H1 (cell line): ENCODE measurements at regions not wholly inside any gene's neighbourhood (a gene's known extent, or its start where the extent isn't known, plus 50 kb on each side); places are given as distances from the start of the nearest gene placed in this dataset.

Experiments used
- CTCF ChIA-PET: fragments of 300-600 bp; sonication (Branson Sonifier 250); formaldehyde crosslinking; loops from one replicate; lab custom pipeline; 2021; ENCODE audit not compliant: partially characterized antibody; lab: Charles Lee
- POLR2A ChIA-PET: fragments of 300-600 bp; sonication (Branson Sonifier 250); formaldehyde crosslinking; loops from one replicate; lab custom pipeline; 2021; ENCODE audit warnings: inconsistent platforms; ENCODE audit not compliant: partially characterized antibody; lab: Charles Lee
- DNase-seq, 2 experiments: peaks; one replicate each; pipeline versions ENCODE4 v3.0.0 to v3.0.0-alpha.2; 2010 to 2022; ENCODE audit warnings: low spot score in 2 of 2, low read depth in 1 of 2, mixed read lengths in 1 of 2
- FAIRE-seq: peaks from 2 replicates; lab custom pipeline; 2011; peaks lifted over from hg19 to GRCh38; lab: Jason Lieb, UNC
- H2AFZ ChIP-seq: 2 replicates; pipeline ENCODE4 v1.8.1; 2012; ENCODE audit warnings: low read length, inconsistent platforms
- H2AK5ac ChIP-seq: 2 replicates; pipeline ENCODE4 v1.6.1; 2013; ENCODE audit warnings: low read depth, low read length
- H2BK120ac ChIP-seq: replicated peaks from 2 replicates; pipeline ENCODE3; 2013; ENCODE audit warnings: low read depth, low read length, inconsistent platforms
- H2BK12ac ChIP-seq: 2 replicates; pipeline ENCODE4 v1.6.1; 2013; ENCODE audit warnings: low read depth, low read length
- H2BK15ac ChIP-seq: 2 replicates; pipeline ENCODE4 v1.6.1; 2013; ENCODE audit warnings: low read length
- H2BK20ac ChIP-seq: 2 replicates; pipeline ENCODE4 v1.6.1; 2013; ENCODE audit warnings: low read length
- H2BK5ac ChIP-seq: 2 replicates; pipeline ENCODE4 v1.6.1; 2013; ENCODE audit warnings: low read depth, low read length
- H3K14ac ChIP-seq: 2 replicates; pipeline ENCODE4 v1.6.1; 2013; ENCODE audit warnings: inconsistent platforms; ENCODE audit not compliant: insufficient read length
- H3K18ac ChIP-seq: 2 replicates; pipeline ENCODE4 v1.6.1; 2013; ENCODE audit warnings: low read length; ENCODE audit errors: extremely low read depth
- H3K23ac ChIP-seq: 2 replicates; pipeline ENCODE4 v1.6.1; 2013; ENCODE audit warnings: inconsistent platforms; ENCODE audit not compliant: insufficient read length
- H3K23me2 ChIP-seq: 2 replicates; pipeline ENCODE4 v1.6.1; 2013; ENCODE audit warnings: low read depth, low read length
- H3K27ac ChIP-seq: 2 replicates; pipeline ENCODE4 v1.6.1; 2011; ENCODE audit warnings: low read depth, low read length, inconsistent platforms
- H3K27me3 ChIP-seq, 4 experiments: replicated peaks in 1 of 4; 1 replicate in 1 of 4; 2 replicates in 3 of 4; pipeline versions ENCODE4 v1.6.1 to v1.8.1; 2011 to 2013; ENCODE audit warnings: low read length in 3 of 4, mild to moderate bottlenecking in 3 of 4, inconsistent platforms in 2 of 4, mixed read lengths in 2 of 4, moderate library complexity in 1 of 4; ENCODE audit not compliant: control insufficient read depth in 3 of 4, insufficient read depth in 3 of 4; ENCODE audit errors: extremely low read depth in 1 of 4
- H3K36me3 ChIP-seq, 4 experiments: 2 replicates each; pipeline versions ENCODE4 v1.6.1 to v1.8.1; 2011 to 2013; ENCODE audit warnings: mild to moderate bottlenecking in 4 of 4, low read length in 3 of 4, moderate library complexity in 2 of 4, control low read depth in 1 of 4, inconsistent platforms in 1 of 4; ENCODE audit not compliant: insufficient read depth in 4 of 4, control insufficient read depth in 2 of 4
- H3K4ac ChIP-seq: replicated peaks from 2 replicates; pipeline ENCODE3; 2013; ENCODE audit warnings: low read length, low read depth, mixed read lengths, inconsistent platforms; ENCODE audit not compliant: insufficient read length
- H3K4me1 ChIP-seq, 4 experiments: replicated peaks in 1 of 4; 1 replicate in 1 of 4; 2 replicates in 3 of 4; pipeline versions ENCODE4 v1.6.1 to v1.8.1; 2011 to 2013; ENCODE audit warnings: low read length in 3 of 4, inconsistent platforms in 2 of 4, mixed read lengths in 1 of 4; ENCODE audit not compliant: insufficient read depth in 4 of 4, control insufficient read depth in 3 of 4
- H3K4me2 ChIP-seq, 2 experiments: 2 replicates each; pipeline versions ENCODE4 v1.6.1 to v1.8.1; 2011 to 2013; ENCODE audit warnings: low read depth in 2 of 2, low read length in 2 of 2, control low read depth in 1 of 2, inconsistent platforms in 1 of 2, mild to moderate bottlenecking in 1 of 2; ENCODE audit not compliant: insufficient read depth in 1 of 2
- H3K4me3 ChIP-seq, 4 experiments: fragments of 200-600, 300-600 bp in 1 of 4; sonication (generic), shearing (Covaris generic), sonication (Bioruptor Twin) in 1 of 4; 2 replicates each; pipeline versions ENCODE4 v1.5.1 to v1.8.1; 2011 to 2016; ENCODE audit warnings: low read length in 4 of 4, low read depth in 3 of 4, control low read depth in 2 of 4, inconsistent platforms in 2 of 4, mild to moderate bottlenecking in 2 of 4, mixed read lengths in 1 of 4, moderate library complexity in 1 of 4; ENCODE audit not compliant: insufficient read depth in 2 of 4; ENCODE audit errors: extremely low read depth in 1 of 4
- H3K56ac ChIP-seq: replicated peaks from 2 replicates; pipeline ENCODE3; 2013; ENCODE audit warnings: low read depth, mild to moderate bottlenecking, mixed read lengths, low read length, inconsistent platforms; ENCODE audit not compliant: insufficient read length
- H3K79me1 ChIP-seq: 2 replicates; pipeline ENCODE4 v1.6.1; 2013; ENCODE audit warnings: low read depth, low read length, control low read depth
- H3K79me2 ChIP-seq, 2 experiments: 2 replicates each; pipeline versions ENCODE4 v1.6.1 to v1.8.1; 2012 to 2013; ENCODE audit warnings: low read length in 2 of 2, mild to moderate bottlenecking in 2 of 2, inconsistent platforms in 1 of 2; ENCODE audit not compliant: insufficient read depth in 2 of 2, control insufficient read depth in 1 of 2
- H3K9ac ChIP-seq, 4 experiments: replicated peaks in 1 of 4; 1 replicate in 1 of 4; 2 replicates in 3 of 4; pipeline versions ENCODE4 v1.6.1 to v1.8.1; 2011 to 2013; ENCODE audit warnings: low read depth in 3 of 4, low read length in 3 of 4, control low read depth in 2 of 4, mild to moderate bottlenecking in 2 of 4, moderate library complexity in 2 of 4, inconsistent platforms in 1 of 4; ENCODE audit errors: extremely low read depth in 1 of 4
- H3K9me3 ChIP-seq, 2 experiments: 2 replicates each; pipeline versions ENCODE4 v1.6.1 to v1.8.1; 2012 to 2013; ENCODE audit warnings: mild to moderate bottlenecking in 2 of 2, moderate library complexity in 2 of 2, control low read depth in 1 of 2, inconsistent platforms in 1 of 2, low read depth in 1 of 2, low read length in 1 of 2, mixed read lengths in 1 of 2; ENCODE audit not compliant: insufficient read depth in 2 of 2
- H4K20me1 ChIP-seq, 2 experiments: replicated peaks in 1 of 2; 2 replicates each; pipeline versions ENCODE3 to v1.8.1; 2011 to 2013; ENCODE audit warnings: inconsistent platforms in 2 of 2, low read length in 2 of 2, mild to moderate bottlenecking in 1 of 2; ENCODE audit not compliant: insufficient read depth in 2 of 2, control insufficient read depth in 1 of 2
- H4K5ac ChIP-seq: 2 replicates; pipeline ENCODE4 v1.6.1; 2013; ENCODE audit warnings: low read length, low read depth, mixed read lengths, inconsistent platforms; ENCODE audit not compliant: insufficient read length
- H4K8ac ChIP-seq: 2 replicates; pipeline ENCODE4 v1.8.0; 2013; ENCODE audit warnings: mild to moderate bottlenecking, moderate library complexity, low read length, inconsistent platforms; ENCODE audit not compliant: insufficient read depth; ENCODE audit errors: extremely low read depth
- H4K91ac ChIP-seq: replicated peaks from 2 replicates; pipeline ENCODE3; 2013; ENCODE audit warnings: low read length, mixed read lengths, inconsistent platforms; ENCODE audit not compliant: insufficient read length
- CHD2 ChIP-seq: IDR thresholded peaks from 2 replicates; pipeline ENCODE4 v1.6.1; 2012; ENCODE audit warnings: low read length, improper control_type of control experiment
- JUN ChIP-seq: IDR thresholded peaks from 2 replicates; pipeline ENCODE4 v1.6.1; 2011; ENCODE audit warnings: low read depth, mild to moderate bottlenecking, improper control_type of control experiment, low read length
- RXRA ChIP-seq: IDR thresholded peaks from 2 replicates; pipeline ENCODE4 v1.6.1; 2011; ENCODE audit warnings: low read depth, mild to moderate bottlenecking, low read length, moderate library complexity; ENCODE audit not compliant: insufficient read depth
- SIRT6 ChIP-seq: IDR thresholded peaks from one replicate; pipeline ENCODE4 v1.7.1; 2012; ENCODE audit warnings: low read length, inconsistent platforms
- SIX5 ChIP-seq: IDR thresholded peaks from 2 replicates; pipeline ENCODE4 v1.6.1; 2011; ENCODE audit warnings: mild to moderate bottlenecking, low read depth, low read length
- WGBS, 2 experiments: shearing (Covaris generic) in 1 of 2; methylation state at CpG; one replicate each; pipeline versions ENCODE4 v1.1.6 to v1.1.7; 2013 to 2015; ENCODE audit warnings: low lambda C conversion rate in 2 of 2, mixed read lengths in 2 of 2, inconsistent platforms in 1 of 2, low coverage in 1 of 2, missing lambda C conversion rate in 1 of 2; ENCODE audit not compliant: insufficient replicate concordance in 2 of 2, insufficient coverage in 1 of 2, insufficient read length in 1 of 2; ENCODE audit errors: extremely low coverage in 1 of 2, missing lambda C conversion rate in 1 of 2; 5-methylcytosine and 5-hydroxymethylcytosine counted together

DNA sequence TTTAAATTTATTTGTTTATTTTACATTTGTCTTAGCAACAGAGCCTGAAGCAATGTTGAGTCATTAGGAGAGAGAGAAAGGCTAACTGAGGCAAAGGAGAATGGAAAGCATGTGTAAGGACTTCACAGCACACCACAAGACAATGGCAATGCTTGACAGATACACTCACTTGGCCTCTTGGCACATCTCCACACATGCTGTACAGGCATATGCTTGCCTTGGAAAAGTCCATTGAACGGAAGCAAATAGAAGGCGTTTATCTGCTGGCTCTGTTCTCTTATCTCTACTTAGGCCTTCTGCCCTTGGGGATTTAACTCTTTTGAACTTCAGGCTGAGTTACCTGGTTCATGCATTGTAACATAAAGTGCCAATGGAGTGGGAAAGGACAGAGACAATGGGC is 262.2 kb upstream of the POU3F1 start:
- H4K5ac ChIP-seq: no peak overlapping the region
- POLR2A ChIA-PET: no interaction called here
- H3K56ac ChIP-seq: no peak overlapping the region
- no peak overlapping the region for H2BK15ac ChIP-seq
- CTCF ChIA-PET: no interaction called here
- H3K79me2 ChIP-seq: no peaks in the 10 kb centered on the region
- H3K9ac ChIP-seq: no peak overlapping the region
- no peak overlapping the region for H3K4me3 ChIP-seq
- no peak for TF ChIP-seq RXRA
- TF ChIP-seq SIRT6: no peak
- no peak for TF ChIP-seq CHD2
- no peak for TF ChIP-seq SIX5
- no peak for TF ChIP-seq JUN
- no peak overlapping the region for H2AK5ac ChIP-seq
- no peak overlapping the region for H4K8ac ChIP-seq
- no peak for FAIRE-seq
- H3K4me2 ChIP-seq: no peak overlapping the region
- H3K18ac ChIP-seq: no peak overlapping the region
- no peak overlapping the region for H2AFZ ChIP-seq
- no peaks in the 10 kb centered on the region for H3K23me2 ChIP-seq
- no peaks in the 10 kb centered on the region for H3K27me3 ChIP-seq
- no peak overlapping the region for H3K27ac ChIP-seq
- DNase-seq: no peak
- no peak overlapping the region for H2BK5ac ChIP-seq
- no peak overlapping the region for H2BK120ac ChIP-seq
- H3K36me3 ChIP-seq: no peaks in the 10 kb centered on the region
- H4K20me1 ChIP-seq: no peaks in the 10 kb centered on the region
- H3K79me1 ChIP-seq: no peaks in the 10 kb centered on the region
- H3K9me3 ChIP-seq: no peaks in the 10 kb centered on the region
- no peak overlapping the region for H4K91ac ChIP-seq
- H3K14ac ChIP-seq: no peak overlapping the region
- no peak overlapping the region for H2BK20ac ChIP-seq
- WGBS, 2 experiments: 92% methylated on average over 2 of the region's 2 CpGs; no CpG with 5 or more reads in 1 of the 2 experiments
- H3K4ac ChIP-seq: no peak overlapping the region
- H3K23ac ChIP-seq: no peak overlapping the region
- H2BK12ac ChIP-seq: no peak overlapping the region
- H3K4me1 ChIP-seq: no peaks in the 10 kb centered on the region
